ENCODE measurements at regions not wholly inside any gene's neighbourhood (a gene's known extent, or its start where the extent isn't known, plus 50 kb on each side); places are given as distances from the start of the nearest gene placed in this dataset.

DNA sequence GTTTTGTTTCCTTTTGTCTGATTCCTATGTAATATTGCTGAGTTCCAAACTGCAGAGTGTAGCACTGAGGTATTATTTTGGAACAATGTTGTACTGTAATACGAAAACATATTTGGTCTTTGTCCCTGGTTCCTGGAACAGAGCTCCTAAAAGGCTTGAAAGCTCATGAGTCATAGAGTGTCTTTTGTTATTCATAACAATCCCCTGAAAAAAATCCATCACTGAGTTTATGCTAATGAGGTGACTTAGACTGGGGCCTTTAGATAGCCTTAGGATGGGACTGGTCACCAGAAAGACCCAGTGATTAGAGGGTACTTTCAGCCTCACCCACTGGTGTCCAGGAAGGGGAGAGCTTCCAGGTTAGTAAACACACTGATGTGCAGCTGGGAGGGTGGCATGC, 132.7 kb upstream of the POU5F2 start:
- peak; percentile 61 for ATAC-seq
- no peak for TF ChIP-seq ZFP3 (CRISPR knock-in tag; IDR thresholded peaks at IDR 0.05)
- no peak for TF ChIP-seq ZC3H10 (CRISPR knock-in tag; IDR thresholded peaks at IDR 0.05)
- TF ChIP-seq, protein P1, sequence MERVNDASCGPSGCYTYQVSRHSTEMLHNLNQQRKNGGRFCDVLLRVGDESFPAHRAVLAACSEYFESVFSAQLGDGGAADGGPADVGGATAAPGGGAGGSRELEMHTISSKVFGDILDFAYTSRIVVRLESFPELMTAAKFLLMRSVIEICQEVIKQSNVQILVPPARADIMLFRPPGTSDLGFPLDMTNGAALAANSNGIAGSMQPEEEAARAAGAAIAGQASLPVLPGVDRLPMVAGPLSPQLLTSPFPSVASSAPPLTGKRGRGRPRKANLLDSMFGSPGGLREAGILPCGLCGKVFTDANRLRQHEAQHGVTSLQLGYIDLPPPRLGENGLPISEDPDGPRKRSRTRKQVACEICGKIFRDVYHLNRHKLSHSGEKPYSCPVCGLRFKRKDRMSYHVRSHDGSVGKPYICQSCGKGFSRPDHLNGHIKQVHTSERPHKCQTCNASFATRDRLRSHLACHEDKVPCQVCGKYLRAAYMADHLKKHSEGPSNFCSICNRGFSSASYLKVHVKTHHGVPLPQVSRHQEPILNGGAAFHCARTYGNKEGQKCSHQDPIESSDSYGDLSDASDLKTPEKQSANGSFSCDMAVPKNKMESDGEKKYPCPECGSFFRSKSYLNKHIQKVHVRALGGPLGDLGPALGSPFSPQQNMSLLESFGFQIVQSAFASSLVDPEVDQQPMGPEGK (CRISPR knock-in tag; IDR thresholded peaks at IDR 0.05; ENCODE audit: borderline replicate concordance), result no peak
- TF ChIP-seq CSDC2 (CRISPR knock-in tag; IDR thresholded peaks at IDR 0.05), result no peak
- no peak for TF ChIP-seq BACH2 (CRISPR knock-in tag; IDR thresholded peaks at IDR 0.05; ENCODE audit: borderline replicate concordance)
- TF ChIP-seq, protein P2, sequence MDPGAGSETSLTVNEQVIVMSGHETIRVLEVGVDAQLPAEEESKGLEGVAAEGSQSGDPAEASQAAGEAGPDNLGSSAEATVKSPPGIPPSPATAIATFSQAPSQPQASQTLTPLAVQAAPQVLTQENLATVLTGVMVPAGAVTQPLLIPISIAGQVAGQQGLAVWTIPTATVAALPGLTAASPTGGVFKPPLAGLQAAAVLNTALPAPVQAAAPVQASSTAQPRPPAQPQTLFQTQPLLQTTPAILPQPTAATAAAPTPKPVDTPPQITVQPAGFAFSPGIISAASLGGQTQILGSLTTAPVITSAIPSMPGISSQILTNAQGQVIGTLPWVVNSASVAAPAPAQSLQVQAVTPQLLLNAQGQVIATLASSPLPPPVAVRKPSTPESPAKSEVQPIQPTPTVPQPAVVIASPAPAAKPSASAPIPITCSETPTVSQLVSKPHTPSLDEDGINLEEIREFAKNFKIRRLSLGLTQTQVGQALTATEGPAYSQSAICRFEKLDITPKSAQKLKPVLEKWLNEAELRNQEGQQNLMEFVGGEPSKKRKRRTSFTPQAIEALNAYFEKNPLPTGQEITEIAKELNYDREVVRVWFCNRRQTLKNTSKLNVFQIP (CRISPR knock-in tag; IDR thresholded peaks at IDR 0.05; ENCODE audit: borderline replicate concordance, low read depth), result no peak
- TF ChIP-seq ISL1 (CRISPR knock-in tag; IDR thresholded peaks at IDR 0.05), result no peak
- no peak for TF ChIP-seq ZFP30 (CRISPR knock-in tag; IDR thresholded peaks at IDR 0.05)
- TF ChIP-seq TOX (CRISPR knock-in tag; IDR thresholded peaks at IDR 0.05; ENCODE audit: borderline replicate concordance), result no peak
- no peak for TF ChIP-seq ZNF565 (CRISPR knock-in tag; conservative IDR thresholded peaks at IDR 0.05; ENCODE audit: low read depth)
- TF ChIP-seq PPARA (CRISPR knock-in tag; IDR thresholded peaks at IDR 0.05; ENCODE audit: borderline replicate concordance), result no peak
- no peak for TF ChIP-seq ARNTL (CRISPR knock-in tag; IDR thresholded peaks at IDR 0.05; ENCODE audit: borderline replicate concordance, low read depth)
- TF ChIP-seq GLIS3 (CRISPR knock-in tag; IDR thresholded peaks at IDR 0.05), result no peak
- no peak for TF ChIP-seq TCF4 (CRISPR knock-in tag; IDR thresholded peaks at IDR 0.05; ENCODE audit: borderline replicate concordance)
- no peak for TF ChIP-seq RARB (CRISPR knock-in tag; IDR thresholded peaks at IDR 0.05)
- TF ChIP-seq, protein P3, sequence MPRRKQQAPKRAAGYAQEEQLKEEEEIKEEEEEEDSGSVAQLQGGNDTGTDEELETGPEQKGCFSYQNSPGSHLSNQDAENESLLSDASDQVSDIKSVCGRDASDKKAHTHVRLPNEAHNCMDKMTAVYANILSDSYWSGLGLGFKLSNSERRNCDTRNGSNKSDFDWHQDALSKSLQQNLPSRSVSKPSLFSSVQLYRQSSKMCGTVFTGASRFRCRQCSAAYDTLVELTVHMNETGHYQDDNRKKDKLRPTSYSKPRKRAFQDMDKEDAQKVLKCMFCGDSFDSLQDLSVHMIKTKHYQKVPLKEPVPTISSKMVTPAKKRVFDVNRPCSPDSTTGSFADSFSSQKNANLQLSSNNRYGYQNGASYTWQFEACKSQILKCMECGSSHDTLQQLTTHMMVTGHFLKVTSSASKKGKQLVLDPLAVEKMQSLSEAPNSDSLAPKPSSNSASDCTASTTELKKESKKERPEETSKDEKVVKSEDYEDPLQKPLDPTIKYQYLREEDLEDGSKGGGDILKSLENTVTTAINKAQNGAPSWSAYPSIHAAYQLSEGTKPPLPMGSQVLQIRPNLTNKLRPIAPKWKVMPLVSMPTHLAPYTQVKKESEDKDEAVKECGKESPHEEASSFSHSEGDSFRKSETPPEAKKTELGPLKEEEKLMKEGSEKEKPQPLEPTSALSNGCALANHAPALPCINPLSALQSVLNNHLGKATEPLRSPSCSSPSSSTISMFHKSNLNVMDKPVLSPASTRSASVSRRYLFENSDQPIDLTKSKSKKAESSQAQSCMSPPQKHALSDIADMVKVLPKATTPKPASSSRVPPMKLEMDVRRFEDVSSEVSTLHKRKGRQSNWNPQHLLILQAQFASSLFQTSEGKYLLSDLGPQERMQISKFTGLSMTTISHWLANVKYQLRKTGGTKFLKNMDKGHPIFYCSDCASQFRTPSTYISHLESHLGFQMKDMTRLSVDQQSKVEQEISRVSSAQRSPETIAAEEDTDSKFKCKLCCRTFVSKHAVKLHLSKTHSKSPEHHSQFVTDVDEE (CRISPR knock-in tag; IDR thresholded peaks at IDR 0.05), result no peak

DNA sequence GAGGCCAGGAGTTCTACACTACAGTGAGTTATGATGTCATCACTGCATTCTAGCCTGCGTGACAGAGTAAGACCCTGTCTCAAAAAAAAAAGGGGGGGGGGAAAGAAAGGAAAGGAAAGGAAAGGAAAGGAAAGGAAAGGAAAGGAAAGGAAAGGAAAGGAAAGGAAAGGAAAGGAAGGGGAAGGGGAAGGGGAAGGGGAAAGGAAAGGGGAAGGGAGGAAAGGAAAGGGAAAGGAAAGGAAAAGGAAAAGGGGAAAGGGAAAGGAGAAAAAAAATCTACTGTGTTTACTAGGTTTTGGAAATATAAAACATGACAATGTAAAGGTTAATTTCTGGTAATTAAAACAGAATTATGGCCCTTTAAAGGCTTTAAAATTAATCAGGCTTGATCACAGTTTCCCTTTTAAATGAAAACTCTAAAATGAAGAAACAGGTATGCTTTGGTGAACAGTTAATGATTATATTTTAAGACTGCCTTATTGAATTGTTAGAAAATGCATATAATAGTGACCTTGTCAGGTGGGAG, 131.9 kb upstream of the POU5F2 start:
- TF ChIP-seq, protein P1 (CRISPR knock-in tag; IDR thresholded peaks at IDR 0.05; ENCODE audit: borderline replicate concordance), result no peak
- no peak for TF ChIP-seq PPARA (CRISPR knock-in tag; IDR thresholded peaks at IDR 0.05; ENCODE audit: borderline replicate concordance)
- TF ChIP-seq ISL1 (CRISPR knock-in tag; IDR thresholded peaks at IDR 0.05), result no peak
- no peak for TF ChIP-seq TOX (CRISPR knock-in tag; IDR thresholded peaks at IDR 0.05; ENCODE audit: borderline replicate concordance)
- no peak for TF ChIP-seq ZC3H10 (CRISPR knock-in tag; IDR thresholded peaks at IDR 0.05)
- no peak for TF ChIP-seq ZFP3 (CRISPR knock-in tag; IDR thresholded peaks at IDR 0.05)
- no peak for ATAC-seq

DNA sequence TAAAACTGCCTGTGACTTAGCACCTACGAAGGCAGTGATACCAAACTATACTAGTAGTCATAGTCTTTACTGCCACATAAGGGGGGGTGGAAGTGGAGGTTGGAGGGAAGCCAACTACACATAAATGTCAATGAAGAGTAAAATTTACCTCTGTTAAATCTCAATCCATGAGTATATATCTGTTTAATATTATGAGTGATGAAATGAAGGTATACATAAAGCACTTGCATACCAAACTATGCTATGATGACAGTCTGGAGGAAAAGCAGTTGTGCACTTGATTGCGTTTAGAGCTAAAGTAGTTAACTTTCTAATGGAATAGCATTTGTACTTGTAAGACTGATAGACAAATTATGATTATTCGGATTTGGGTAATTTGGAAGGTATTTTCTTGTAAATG, 129.2 kb upstream of the POU5F2 start:
- peak; percentile 60; the same call in 2 of the 3 replicates for ATAC-seq
- no peak for TF ChIP-seq ZNF565 (CRISPR knock-in tag; conservative IDR thresholded peaks at IDR 0.05; ENCODE audit: low read depth)
- peak; percentile 64; the same call in 1 of the 2 replicates for TF ChIP-seq TCF4 (CRISPR knock-in tag; IDR thresholded peaks at IDR 0.05; ENCODE audit: borderline replicate concordance)
- no peak for TF ChIP-seq BACH2 (CRISPR knock-in tag; IDR thresholded peaks at IDR 0.05; ENCODE audit: borderline replicate concordance)
- TF ChIP-seq, protein P4, sequence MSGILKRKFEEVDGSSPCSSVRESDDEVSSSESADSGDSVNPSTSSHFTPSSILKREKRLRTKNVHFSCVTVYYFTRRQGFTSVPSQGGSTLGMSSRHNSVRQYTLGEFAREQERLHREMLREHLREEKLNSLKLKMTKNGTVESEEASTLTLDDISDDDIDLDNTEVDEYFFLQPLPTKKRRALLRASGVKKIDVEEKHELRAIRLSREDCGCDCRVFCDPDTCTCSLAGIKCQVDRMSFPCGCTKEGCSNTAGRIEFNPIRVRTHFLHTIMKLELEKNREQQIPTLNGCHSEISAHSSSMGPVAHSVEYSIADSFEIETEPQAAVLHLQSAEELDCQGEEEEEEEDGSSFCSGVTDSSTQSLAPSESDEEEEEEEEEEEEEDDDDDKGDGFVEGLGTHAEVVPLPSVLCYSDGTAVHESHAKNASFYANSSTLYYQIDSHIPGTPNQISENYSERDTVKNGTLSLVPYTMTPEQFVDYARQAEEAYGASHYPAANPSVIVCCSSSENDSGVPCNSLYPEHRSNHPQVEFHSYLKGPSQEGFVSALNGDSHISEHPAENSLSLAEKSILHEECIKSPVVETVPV (CRISPR knock-in tag; IDR thresholded peaks at IDR 0.05), result no peak
- TF ChIP-seq ARNTL (CRISPR knock-in tag; IDR thresholded peaks at IDR 0.05; ENCODE audit: borderline replicate concordance, low read depth), result no peak
- no peak for TF ChIP-seq PPARA (CRISPR knock-in tag; IDR thresholded peaks at IDR 0.05; ENCODE audit: borderline replicate concordance)
- TF ChIP-seq GLIS3 (CRISPR knock-in tag; IDR thresholded peaks at IDR 0.05), result no peak
- no peak for TF ChIP-seq SNAI2 (CRISPR knock-in tag; IDR thresholded peaks at IDR 0.05)
- no peak for TF ChIP-seq ZC3H10 (CRISPR knock-in tag; IDR thresholded peaks at IDR 0.05)
- TF ChIP-seq CSDC2 (CRISPR knock-in tag; IDR thresholded peaks at IDR 0.05), result no peak
- no peak for TF ChIP-seq ZNF70 (CRISPR knock-in tag; IDR thresholded peaks at IDR 0.05)
- TF ChIP-seq ZNF8 (CRISPR knock-in tag; IDR thresholded peaks at IDR 0.05), result no peak
- 0 out of 2 replicates have a peak, but pooled peaks have one; percentile 56 for TF ChIP-seq TOX (CRISPR knock-in tag; IDR thresholded peaks at IDR 0.05; ENCODE audit: borderline replicate concordance)
- no peak for TF ChIP-seq ZFP3 (CRISPR knock-in tag; IDR thresholded peaks at IDR 0.05)
- TF ChIP-seq, protein P5, sequence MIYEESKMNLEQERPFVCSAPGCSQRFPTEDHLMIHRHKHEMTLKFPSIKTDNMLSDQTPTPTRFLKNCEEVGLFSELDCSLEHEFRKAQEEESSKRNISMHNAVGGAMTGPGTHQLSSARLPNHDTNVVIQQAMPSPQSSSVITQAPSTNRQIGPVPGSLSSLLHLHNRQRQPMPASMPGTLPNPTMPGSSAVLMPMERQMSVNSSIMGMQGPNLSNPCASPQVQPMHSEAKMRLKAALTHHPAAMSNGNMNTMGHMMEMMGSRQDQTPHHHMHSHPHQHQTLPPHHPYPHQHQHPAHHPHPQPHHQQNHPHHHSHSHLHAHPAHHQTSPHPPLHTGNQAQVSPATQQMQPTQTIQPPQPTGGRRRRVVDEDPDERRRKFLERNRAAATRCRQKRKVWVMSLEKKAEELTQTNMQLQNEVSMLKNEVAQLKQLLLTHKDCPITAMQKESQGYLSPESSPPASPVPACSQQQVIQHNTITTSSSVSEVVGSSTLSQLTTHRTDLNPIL (CRISPR knock-in tag; IDR thresholded peaks at IDR 0.05; ENCODE audit: low read depth), result peak; percentile 24; the same call in 1 of the 2 replicates
- TF ChIP-seq RARB (CRISPR knock-in tag; IDR thresholded peaks at IDR 0.05), result no peak
- TF ChIP-seq ESRRG (CRISPR knock-in tag; IDR thresholded peaks at IDR 0.05), result 0 out of 2 replicates have a peak, but pooled peaks have one; percentile 44
- TF ChIP-seq ZFP30 (CRISPR knock-in tag; IDR thresholded peaks at IDR 0.05), result no peak
- TF ChIP-seq ISL1 (CRISPR knock-in tag; IDR thresholded peaks at IDR 0.05), result peak; percentile 97
- TF ChIP-seq, protein P2 (CRISPR knock-in tag; IDR thresholded peaks at IDR 0.05; ENCODE audit: borderline replicate concordance, low read depth), result no peak
- TF ChIP-seq OSR1 (CRISPR knock-in tag; IDR thresholded peaks at IDR 0.05), result no peak
